NCI-H748 (cell line): ENCODE measurements at regions not wholly inside any gene's neighbourhood (a gene's known extent, or its start where the extent isn't known, plus 50 kb on each side); places are given as distances from the start of the nearest gene placed in this dataset.
"Not testable (repeated sequence)": the region's sequence is repeated elsewhere in the genome, so short reads cannot be mapped to it uniquely, and the experiment has no call there.

Experiments used
- DNase-seq: peaks from one replicate; lab custom pipeline; 2025; ENCODE audit not compliant: unreplicated experiment; lab: John Stamatoyannopoulos, UW

DNA sequence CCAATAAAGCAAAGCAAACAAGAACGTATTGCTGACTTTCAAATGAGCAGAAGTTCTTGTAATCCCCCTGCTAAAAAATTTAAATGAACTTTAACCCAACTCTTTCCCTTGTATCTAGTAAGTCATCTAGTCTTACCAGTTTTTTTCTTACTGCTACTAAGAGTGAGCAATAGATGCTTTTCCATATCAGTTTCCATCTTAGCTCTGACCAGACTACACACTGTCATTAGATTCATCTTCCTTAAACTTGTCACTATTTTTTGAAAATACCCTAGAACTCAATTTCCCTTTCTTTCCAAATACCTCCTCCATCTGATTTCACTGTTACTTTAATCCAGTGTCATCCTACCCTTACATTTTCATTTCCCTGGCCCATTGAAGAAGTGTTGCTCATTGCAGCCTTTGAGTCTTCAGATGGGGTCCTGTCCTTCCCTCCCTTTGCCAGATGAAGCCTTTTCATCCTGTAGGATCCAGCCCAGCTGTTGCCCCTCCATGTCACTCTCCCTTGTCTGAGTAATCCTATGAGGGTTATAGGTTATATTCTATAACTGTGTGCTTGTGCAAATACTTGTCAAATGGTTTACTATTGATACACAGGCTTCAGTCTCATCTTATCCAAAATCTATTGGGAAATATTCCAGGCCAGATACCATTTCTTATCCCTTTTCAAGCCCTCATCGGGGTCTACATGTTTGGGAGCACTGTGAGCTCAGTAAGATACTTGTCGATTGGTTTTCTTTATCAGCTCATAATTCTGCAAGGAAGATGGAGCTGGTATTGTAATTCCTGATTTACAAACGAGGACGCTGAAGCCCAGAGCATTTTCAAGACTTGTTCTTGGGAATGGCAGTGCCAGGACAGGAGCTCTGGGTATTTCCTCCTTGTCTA lies 51.5 kb upstream of the ITGB1 start:
- DNase-seq, result no peak

DNA sequence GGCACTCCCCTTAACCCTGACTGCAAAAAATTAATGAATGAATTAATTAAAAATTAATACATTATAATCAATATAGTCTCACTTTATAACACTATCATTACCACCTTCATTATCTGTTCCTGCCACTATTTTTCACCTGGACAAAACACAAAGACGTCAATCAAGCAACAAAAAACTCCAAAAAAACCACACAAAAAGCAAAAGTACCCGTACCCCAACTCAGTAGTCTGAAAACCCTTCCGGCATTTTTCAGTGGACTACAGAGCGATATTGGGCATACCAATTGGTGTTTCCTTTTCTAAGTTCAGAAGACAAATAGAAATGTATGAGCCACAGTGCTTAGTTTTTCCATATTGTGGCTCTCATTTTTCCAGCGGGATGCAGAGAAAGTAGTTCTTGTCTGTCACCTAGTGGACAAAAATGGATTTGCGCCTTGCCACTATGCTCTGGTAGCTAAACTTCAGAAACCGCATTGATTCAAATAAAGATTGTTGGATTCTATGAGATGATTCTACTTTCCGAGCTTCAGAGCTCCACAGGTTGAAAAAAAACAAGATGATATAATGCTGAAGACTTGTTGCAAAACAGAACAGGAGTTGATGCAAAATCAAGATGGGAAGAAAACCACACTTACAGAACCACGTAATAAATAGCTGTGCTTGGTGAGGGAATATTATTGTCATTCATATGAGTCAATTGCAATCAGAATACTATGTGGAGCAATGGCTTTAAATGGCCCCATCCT lies 50.6 kb upstream of the ITGB1 start:
- peak; percentile 63 for DNase-seq

DNA sequence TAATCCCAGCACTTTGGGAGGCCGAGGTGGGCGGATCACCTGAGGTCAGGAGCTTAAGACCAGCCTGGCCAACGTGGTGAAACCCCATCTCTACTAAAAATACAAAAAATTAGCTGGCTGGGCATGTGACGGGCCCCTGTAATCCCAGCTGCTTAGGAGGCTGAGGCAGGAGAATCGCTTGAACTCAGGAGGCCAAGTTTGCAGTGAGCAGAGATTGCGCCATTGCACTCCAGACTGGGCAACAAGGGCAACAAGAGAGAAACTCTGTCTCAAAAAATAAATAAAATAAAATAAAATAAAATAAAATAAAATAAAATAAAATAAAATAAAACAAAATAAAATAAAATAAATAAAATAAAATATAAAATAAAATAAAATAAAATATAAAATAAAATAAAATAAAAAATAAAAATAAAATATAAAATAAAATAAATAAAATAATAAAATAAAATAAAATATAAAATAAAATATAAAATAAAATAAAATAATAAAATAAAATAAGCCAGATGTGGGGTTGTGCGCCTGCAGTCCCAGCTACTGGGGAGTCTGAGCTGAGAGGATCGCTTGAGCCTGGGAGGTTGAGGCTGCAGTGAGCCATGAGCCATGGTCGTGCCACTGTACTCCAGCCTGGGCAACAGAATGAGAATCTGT lies 49.8 kb upstream of the ITGB1 start:
- DNase-seq, result not testable (repeated sequence)
